ENCODE measurements at regions not wholly inside any gene's neighbourhood (a gene's known extent, or its start where the extent isn't known, plus 50 kb on each side); places are given as distances from the start of the nearest gene placed in this dataset.

DNA sequence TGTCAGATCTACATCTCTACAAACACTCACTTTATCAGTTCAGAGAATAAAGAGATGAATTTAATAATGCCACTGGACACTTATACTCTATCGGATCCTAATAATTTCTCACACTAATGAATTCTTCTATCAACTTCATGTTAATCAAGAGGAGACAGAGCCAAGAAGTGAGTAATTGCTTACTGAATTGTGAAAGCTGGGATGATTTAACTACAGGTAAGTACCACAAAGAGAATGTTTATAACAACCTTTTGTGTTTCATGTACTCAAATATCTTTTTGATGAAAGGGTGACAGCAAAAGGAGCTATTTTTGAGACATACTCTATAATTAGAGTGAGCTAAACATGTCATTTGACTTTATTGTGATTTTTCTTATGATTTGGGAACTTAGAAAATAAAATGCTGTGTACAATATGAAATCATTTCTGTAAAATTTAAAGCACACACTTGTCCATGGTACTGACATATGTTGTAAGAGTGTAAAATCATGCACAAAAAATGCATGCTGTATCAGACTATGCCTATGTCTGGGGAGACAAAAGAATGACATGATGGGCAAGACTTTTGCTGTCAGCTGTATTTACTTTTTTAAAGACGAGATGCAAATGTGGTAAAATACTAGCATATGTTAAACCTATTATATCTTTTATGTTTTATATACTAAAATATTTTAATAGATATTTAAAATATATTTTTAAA lies 361.2 kb downstream of the CCER1 start:
- TF ChIP-seq, protein P1, sequence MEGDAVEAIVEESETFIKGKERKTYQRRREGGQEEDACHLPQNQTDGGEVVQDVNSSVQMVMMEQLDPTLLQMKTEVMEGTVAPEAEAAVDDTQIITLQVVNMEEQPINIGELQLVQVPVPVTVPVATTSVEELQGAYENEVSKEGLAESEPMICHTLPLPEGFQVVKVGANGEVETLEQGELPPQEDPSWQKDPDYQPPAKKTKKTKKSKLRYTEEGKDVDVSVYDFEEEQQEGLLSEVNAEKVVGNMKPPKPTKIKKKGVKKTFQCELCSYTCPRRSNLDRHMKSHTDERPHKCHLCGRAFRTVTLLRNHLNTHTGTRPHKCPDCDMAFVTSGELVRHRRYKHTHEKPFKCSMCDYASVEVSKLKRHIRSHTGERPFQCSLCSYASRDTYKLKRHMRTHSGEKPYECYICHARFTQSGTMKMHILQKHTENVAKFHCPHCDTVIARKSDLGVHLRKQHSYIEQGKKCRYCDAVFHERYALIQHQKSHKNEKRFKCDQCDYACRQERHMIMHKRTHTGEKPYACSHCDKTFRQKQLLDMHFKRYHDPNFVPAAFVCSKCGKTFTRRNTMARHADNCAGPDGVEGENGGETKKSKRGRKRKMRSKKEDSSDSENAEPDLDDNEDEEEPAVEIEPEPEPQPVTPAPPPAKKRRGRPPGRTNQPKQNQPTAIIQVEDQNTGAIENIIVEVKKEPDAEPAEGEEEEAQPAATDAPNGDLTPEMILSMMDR (IDR thresholded peaks at IDR 0.05; ENCODE audit: insufficient read depth, low read depth, low read length, missing control alignments): no peak
- no peak overlapping the region for H3K4me3 ChIP-seq (ENCODE audit: low read depth, low read length)
- DNase-seq (ENCODE audit: low read depth): no peak

DNA sequence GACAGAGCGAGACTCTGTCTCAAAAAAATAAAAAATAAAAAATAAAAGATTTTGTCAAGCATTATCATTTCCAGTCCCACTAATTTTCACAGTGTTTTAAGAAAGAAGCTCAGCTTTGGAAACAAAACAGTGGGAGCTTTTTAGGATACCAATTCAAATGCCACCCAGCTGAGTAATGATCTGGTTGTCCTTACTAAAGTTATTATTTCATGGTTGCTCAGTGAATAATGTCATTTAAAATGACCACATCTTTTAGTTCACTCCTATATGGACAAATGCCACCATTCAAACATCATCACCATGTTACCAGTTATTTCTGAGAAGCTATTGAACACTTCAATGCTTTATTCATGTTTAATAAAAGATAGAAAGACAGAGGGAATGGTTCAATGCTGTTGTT lies 365.0 kb downstream of the CCER1 start:
- TF ChIP-seq, protein P1 (IDR thresholded peaks at IDR 0.05; ENCODE audit: insufficient read depth, low read depth, low read length, missing control alignments): no peak
- no peak overlapping the region for H3K4me3 ChIP-seq (ENCODE audit: low read depth, low read length)
- no peak for DNase-seq (ENCODE audit: low read depth)

DNA sequence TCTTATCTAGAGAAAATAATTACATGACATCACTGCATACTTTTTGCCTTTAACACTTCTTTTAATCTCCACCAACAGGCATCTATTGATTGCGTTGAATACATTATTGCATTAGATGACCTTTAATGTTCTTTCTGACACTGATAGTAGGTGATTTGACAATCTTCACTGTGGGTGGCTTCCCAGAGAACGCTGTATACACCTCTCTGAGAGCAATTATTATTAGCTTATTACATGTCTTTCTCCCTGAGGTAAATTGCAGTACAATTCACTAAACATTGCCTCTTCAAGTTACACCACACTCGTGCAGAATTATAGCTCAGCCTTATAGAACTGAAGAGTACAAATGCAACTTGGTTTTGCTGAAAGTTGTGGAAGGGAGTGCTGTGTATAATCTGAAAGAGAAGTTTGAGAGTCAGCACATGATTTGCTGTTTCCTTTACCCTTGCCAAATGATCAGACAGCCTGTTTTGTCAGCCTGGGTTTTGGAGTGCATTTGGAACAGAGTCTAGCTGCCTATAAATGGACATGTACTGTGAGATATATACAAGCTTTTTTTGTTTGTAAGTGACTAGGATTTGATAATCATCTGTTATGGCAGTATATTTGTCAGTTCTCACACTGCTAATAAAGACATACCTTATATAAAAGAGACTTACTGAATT lies 369.2 kb downstream of the CCER1 start:
- TF ChIP-seq, protein P1 (IDR thresholded peaks at IDR 0.05; ENCODE audit: insufficient read depth, low read depth, low read length, missing control alignments): no peak
- no peak overlapping the region for H3K4me3 ChIP-seq (ENCODE audit: low read depth, low read length)
- DNase-seq (ENCODE audit: low read depth): no peak

DNA sequence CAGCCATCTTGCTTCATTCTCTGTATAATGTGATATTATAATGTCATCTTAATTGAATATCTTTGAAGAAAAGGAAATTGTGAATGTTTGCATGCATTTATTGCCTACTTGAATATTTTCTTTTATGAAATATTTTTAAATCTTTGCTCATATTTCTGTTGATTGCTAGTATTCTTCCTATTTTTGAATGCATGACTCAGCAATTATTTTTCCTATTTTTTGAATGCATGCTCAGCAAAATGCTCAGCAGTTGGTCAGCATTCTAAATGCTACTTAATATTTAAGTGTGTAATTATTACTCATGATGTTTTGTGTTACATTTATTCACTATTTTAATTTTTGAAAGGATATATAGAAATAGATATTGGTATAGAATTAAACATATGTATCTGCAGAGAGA lies 378.3 kb downstream of the CCER1 start:
- no peak overlapping the region for H3K4me3 ChIP-seq (ENCODE audit: low read depth, low read length)
- TF ChIP-seq, protein P1 (IDR thresholded peaks at IDR 0.05; ENCODE audit: insufficient read depth, low read depth, low read length, missing control alignments): no peak
- no peak for DNase-seq (ENCODE audit: low read depth)

DNA sequence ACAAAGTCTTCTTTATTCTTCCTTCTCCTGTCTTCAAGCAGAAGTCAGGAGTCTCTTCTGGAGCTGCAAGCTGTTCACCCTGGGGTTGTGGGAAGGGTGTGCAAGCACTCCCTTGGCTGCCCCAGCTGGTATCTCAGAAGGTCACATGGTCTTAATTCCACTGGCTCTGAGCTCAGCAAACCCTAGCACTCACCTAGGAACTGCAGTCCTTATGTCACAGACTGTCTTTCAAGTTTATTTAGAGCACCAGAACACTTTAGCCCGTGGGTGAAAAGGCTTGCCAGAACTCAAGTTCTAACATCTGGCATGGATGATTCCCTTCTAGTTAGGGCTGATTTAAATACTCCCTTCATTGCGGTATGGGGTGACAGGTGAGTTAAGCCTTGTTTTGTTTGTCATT lies 379.0 kb downstream of the CCER1 start:
- TF ChIP-seq, protein P1 (IDR thresholded peaks at IDR 0.05; ENCODE audit: insufficient read depth, low read depth, low read length, missing control alignments): no peak
- H3K4me3 ChIP-seq (ENCODE audit: low read depth, low read length): no peak overlapping the region
- no peak for DNase-seq (ENCODE audit: low read depth)

DNA sequence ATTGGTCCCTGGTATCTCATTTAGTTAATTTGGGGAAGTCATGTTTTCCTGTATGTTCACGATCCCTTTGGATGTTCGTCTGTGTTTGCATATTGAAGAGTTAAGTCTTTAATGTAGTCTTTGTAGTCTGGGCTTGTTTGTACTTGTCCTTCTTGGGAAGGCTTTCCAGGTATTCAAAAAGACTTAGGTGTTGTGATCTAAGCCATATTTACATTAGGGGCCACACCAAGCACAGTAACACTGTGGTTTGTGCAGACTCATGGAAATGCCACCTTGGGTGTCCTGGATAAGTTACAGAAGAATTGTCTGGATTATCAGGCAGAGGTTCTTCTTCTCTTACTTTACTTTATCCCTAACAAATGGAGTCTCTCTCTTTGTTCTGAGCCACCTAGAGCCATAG lies 380.3 kb downstream of the CCER1 start:
- no peak overlapping the region for H3K4me3 ChIP-seq (ENCODE audit: low read depth, low read length)
- DNase-seq (ENCODE audit: low read depth): no peak
- TF ChIP-seq, protein P1 (IDR thresholded peaks at IDR 0.05; ENCODE audit: insufficient read depth, low read depth, low read length, missing control alignments): no peak
